Osteocyte (in vitro differentiated cells): ENCODE measurements at regions not wholly inside any gene's neighbourhood (a gene's known extent, or its start where the extent isn't known, plus 50 kb on each side); places are given as distances from the start of the nearest gene placed in this dataset.
A peak's percentile ranks its signal among the peaks of the same experiment; 100 is the strongest.

Experiments used
- DNase-seq: peaks from one replicate; pipeline ENCODE4 v3.0.0; 2021; ENCODE audit warnings: mixed read lengths; ENCODE audit not compliant: unreplicated experiment; ENCODE audit errors: extremely low spot score
- H3K27ac Mint-ChIP-seq: one replicate; pipeline ENCODE4 v1.8.0; 2021; ENCODE audit warnings: mild to moderate bottlenecking, mixed read lengths; ENCODE audit not compliant: unreplicated experiment
- H3K27me3 Mint-ChIP-seq: one replicate; pipeline ENCODE4 v1.8.0; 2021; ENCODE audit warnings: mixed read lengths; ENCODE audit not compliant: unreplicated experiment
- H3K36me3 Mint-ChIP-seq: one replicate; pipeline ENCODE4 v1.8.0; 2021; ENCODE audit warnings: mixed read lengths; ENCODE audit not compliant: unreplicated experiment
- H3K4me1 Mint-ChIP-seq: one replicate; pipeline ENCODE4 v1.8.0; 2021; ENCODE audit warnings: mixed read lengths; ENCODE audit not compliant: unreplicated experiment
- H3K4me3 Mint-ChIP-seq: one replicate; pipeline ENCODE4 v1.8.0; 2021; ENCODE audit warnings: mild to moderate bottlenecking, moderate library complexity, mixed read lengths; ENCODE audit not compliant: unreplicated experiment
- H3K9me3 Mint-ChIP-seq: one replicate; pipeline ENCODE4 v1.8.0; 2021; ENCODE audit warnings: mixed read lengths; ENCODE audit not compliant: unreplicated experiment
- CTCF ChIP-seq: fragments of 200-600 bp; sonication (generic); IDR thresholded peaks from 2 replicates; pipeline ENCODE4 v1.5.0; 2021; ENCODE audit warnings: antibody characterized with exemption, mild to moderate bottlenecking, moderate library complexity

- H3K4me1 Mint-ChIP-seq, result no peaks in the 10 kb centered on the region
- no peak for DNase-seq
- TF ChIP-seq CTCF, result no peak
- H3K9me3 Mint-ChIP-seq, result no peaks in the 10 kb centered on the region
- no peaks in the 10 kb centered on the region for H3K27me3 Mint-ChIP-seq
- no peak overlapping the region for H3K4me3 Mint-ChIP-seq
- H3K27ac Mint-ChIP-seq, result no peak overlapping the region
- no peaks in the 10 kb centered on the region for H3K36me3 Mint-ChIP-seq
Measured at GRCh38 chr6:120005292-120005976, 655.9 kb upstream of the MAN1A1 start.

DNA sequence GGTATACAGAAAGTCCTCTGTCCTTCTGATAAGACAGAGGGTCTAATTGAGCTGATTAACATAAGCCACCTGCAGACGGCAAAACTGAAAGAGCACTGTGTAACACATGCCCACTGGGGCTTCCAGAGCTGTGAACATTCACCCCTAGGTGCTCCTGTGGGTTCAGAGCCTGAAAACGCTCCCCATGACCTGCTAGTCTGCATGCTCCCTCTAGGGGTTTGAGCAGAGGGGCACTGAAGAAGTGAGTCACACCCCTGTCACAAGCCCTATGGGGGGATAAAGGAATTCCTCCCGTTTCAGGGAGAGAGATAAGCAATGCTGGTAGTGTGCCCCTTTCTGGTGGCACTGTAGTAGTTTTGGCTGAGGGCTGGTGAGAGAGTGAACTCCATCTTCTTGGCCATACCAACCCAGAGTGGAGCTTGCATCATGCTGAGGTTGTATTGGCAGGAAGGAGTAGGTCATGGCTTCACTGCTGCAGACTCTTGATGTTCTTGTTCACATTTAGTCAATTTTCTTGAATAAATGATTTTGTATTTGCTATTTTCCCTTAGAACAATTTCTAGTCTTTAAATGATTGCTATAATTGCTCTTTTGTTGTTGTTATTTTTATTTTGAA lies 637.5 kb upstream of the MAN1A1 start:
- Mint-ChIP-seq H3K9me3 (no peaks in the 10 kb centered on the region), H3K4me1 (no peaks in the 10 kb centered on the region), H3K27ac (no peak overlapping the region), H3K27me3 (no peaks in the 10 kb centered on the region), H3K36me3 (no peaks in the 10 kb centered on the region), H3K4me3 (no peak overlapping the region)
- DNase-seq, result no peak
- no peak for TF ChIP-seq CTCF

DNA sequence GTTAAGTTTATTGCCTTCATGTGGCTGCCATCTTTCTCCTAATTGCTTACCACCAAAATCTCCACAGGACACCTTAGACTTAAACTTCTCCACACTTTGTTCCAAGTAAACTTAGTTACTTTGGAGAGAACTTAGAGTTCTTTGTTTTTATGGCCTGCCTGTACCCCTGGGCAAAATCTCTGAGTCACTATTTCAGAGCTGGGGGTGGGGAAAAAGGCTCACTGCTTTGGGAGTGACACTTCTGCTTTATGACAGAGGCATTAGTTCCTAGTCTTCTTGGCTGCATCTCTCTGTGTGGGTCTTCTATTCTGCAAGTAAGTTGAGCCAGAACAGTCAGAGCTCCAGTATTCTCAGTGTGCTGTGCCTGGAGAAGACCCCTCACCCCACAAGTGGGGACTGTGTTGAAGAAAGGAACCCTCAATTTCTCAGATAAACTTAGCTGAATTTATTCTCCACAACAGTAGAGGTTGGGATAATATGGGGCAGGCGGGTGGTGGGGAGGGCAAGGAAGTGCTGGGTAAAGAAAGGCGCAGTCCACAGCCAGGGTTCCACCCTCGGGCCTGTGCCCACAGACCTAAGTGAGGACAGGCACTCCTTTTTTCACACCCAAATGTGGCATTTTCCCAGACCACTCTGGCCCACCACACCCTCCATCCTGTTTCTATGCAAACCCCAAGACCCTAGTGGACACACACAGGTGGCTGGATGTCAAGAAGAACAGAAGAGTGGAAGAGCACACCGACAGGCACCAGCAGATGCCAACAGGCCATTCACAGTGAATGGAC lies 636.6 kb upstream of the MAN1A1 start:
- no peak for TF ChIP-seq CTCF
- DNase-seq, result no peak
- Mint-ChIP-seq H3K4me3 (no peak overlapping the region), H3K9me3 (no peaks in the 10 kb centered on the region), H3K36me3 (no peaks in the 10 kb centered on the region), H3K27me3 (no peaks in the 10 kb centered on the region), H3K27ac (no peak overlapping the region), H3K4me1 (no peaks in the 10 kb centered on the region)

DNA sequence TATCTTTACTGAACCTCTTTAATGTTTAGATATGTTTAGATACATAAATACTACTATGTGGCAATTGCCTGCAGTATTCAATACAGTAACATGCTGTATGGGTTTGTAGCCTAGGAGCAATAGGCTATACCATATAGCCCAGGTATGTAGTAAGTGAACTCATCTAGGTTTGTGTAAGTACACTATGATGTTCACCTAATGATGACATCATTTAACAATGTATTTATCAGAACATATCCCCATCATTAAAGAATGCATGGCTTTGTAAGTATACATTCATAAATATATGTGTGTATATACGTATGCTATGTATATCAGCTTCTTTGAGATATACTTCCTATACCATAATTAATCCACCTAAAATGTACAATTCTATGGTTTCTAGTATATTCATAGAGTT lies 631.2 kb upstream of the MAN1A1 start:
- no peaks in the 10 kb centered on the region for H3K9me3 Mint-ChIP-seq
- TF ChIP-seq CTCF, result no peak
- H3K4me3 Mint-ChIP-seq, result no peak overlapping the region
- no peaks in the 10 kb centered on the region for H3K27me3 Mint-ChIP-seq
- no peak for DNase-seq
- H3K27ac Mint-ChIP-seq, result no peak overlapping the region
- no peaks in the 10 kb centered on the region for H3K4me1 Mint-ChIP-seq
- no peaks in the 10 kb centered on the region for H3K36me3 Mint-ChIP-seq

DNA sequence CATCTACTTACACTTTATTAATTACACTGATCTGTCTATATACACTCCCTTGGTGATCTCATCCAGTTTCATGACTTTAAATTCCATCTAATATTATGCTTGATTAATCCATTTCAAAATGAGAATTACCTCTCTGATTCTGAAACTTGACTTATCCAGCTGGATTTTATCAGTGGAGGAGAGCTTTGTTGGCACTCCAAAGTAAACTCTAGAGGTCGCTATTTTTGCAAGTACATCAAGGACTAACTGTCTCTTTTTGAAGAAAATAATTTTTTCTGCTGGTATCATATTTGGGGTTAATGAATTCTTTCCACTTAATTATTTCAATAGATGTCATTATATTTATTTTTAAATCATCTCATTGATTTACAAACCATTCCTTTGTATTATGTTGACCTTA lies 630.3 kb upstream of the MAN1A1 start:
- no peak overlapping the region for H3K27ac Mint-ChIP-seq
- H3K27me3 Mint-ChIP-seq, result no peaks in the 10 kb centered on the region
- no peaks in the 10 kb centered on the region for H3K36me3 Mint-ChIP-seq
- no peaks in the 10 kb centered on the region for H3K4me1 Mint-ChIP-seq
- DNase-seq, result no peak
- H3K9me3 Mint-ChIP-seq, result no peaks in the 10 kb centered on the region
- H3K4me3 Mint-ChIP-seq, result no peak overlapping the region
- peak; percentile 28 for TF ChIP-seq CTCF
